Heart left ventricle (tissue), 13 donors: ENCODE measurements at regions not wholly inside any gene's neighbourhood (a gene's known extent, or its start where the extent isn't known, plus 50 kb on each side); places are given as distances from the start of the nearest gene placed in this dataset.

Source experiments
- CTCF ChIP-seq, 12 donors: fragments of 200-600 bp; sonication (generic) in 4 of 12; IDR thresholded peaks; one replicate each; pipeline versions ENCODE4 v1.5.0 to v1.8.0; 2018 to 2022; ENCODE audit warnings: antibody characterized with exemption in 12 of 12, mild to moderate bottlenecking in 5 of 12
- POLR2A ChIP-seq, 2 donors: fragments of 450-650 bp; IDR thresholded peaks; one replicate each; pipeline ENCODE4 v1.6.1; 2017; ENCODE audit warnings: antibody characterized with exemption in 2 of 2, mild to moderate bottlenecking in 2 of 2, moderate library complexity in 2 of 2
- donor health status: ischemic (EF 13 %, LVEDD 7.1; RV severe dilation, severe dysfunction).
- donor health status: DM: no; HTN: yes; CAD: no.
- donor health status: DM: no; HTN: no; CAD: no.
- donor health status: ischemic (EF 25% LVEDD 6.9; RV normal size, moderate dysfunction).
- donor health status: ischemic (EF 25% LVEDD 5.7; RV mildly dilated, moderate dysfunction).
- donor health status: ischemic (EF 35%, LVEDD 5.7; RV mildly dilated, moderate dysfunction).
- donor health status: nonischemic (EF 11% LVEDD 7.7; RV severe dilation, severe dysfunction).
- donor health status: DM: yes; HTN: yes; CAD: no.
- donor health status: PGD.
- donor health status: ischemic (EF 29% LVEDD 5.4; RV normal size, mild dysfunction).
- donor health status: nonischemic (EF 23%, LVEDD 6.1; RV moderate dilation, normal function).

- TF ChIP-seq POLR2A (IDR thresholded peaks at IDR 0.05) (no peak), CTCF (IDR thresholded peaks at IDR 0.05) (no peak)
These were observed 167.7 kb upstream of the PDE10A start for GRCh38 chr6:165830761-165831160.
